Right lung (tissue), 2 donors: ENCODE measurements at regions not wholly inside any gene's neighbourhood (a gene's known extent, or its start where the extent isn't known, plus 50 kb on each side); places are given as distances from the start of the nearest gene placed in this dataset.
"Not testable (repeated sequence)": the region's sequence is repeated elsewhere in the genome, so short reads cannot be mapped to it uniquely, and the experiment has no call there.

Experiments
- DNase-seq, 2 donors: peaks; one replicate each; pipeline ENCODE4 v3.0.0-alpha.2; 2013

GRCh38 chr3:102036472-102036871, 187.2 kb downstream of the NFKBIZ start:
- DNase-seq, result no peak

GRCh38 chr3:102037209-102037608, 187.9 kb downstream of the NFKBIZ start:
- DNase-seq, result peak in 1 of 2 donors; percentile 4

- DNase-seq, result no peak
Measured at GRCh38 chr3:102037791-102038190, 188.5 kb downstream of the NFKBIZ start.

- DNase-seq, result no peak
Measured at GRCh38 chr3:102038477-102039142, 189.3 kb downstream of the NFKBIZ start.

GRCh38 chr3:102040144-102040543, 190.8 kb downstream of the NFKBIZ start:
- DNase-seq, result not testable (repeated sequence)

- no peak for DNase-seq
Measured at GRCh38 chr3:102053375-102053989, 204.2 kb downstream of the NFKBIZ start.

GRCh38 chr3:102054543-102055080, 205.3 kb downstream of the NFKBIZ start:
- DNase-seq, result no peak

GRCh38 chr3:102057781-102058421, 208.6 kb downstream of the NFKBIZ start:
- DNase-seq, result no peak

- DNase-seq, result no peak
Measured at GRCh38 chr3:102059145-102059943, 210.0 kb downstream of the NFKBIZ start.

- DNase-seq, result no peak
Measured at GRCh38 chr3:102060814-102061213, 211.5 kb downstream of the NFKBIZ start.

GRCh38 chr3:102063572-102063971, 214.3 kb downstream of the NFKBIZ start:
- DNase-seq, result no peak

- DNase-seq, result no peak
Measured at GRCh38 chr3:102066470-102066869, 217.2 kb downstream of the NFKBIZ start.

GRCh38 chr3:102068327-102068726, 219.0 kb downstream of the NFKBIZ start:
- no peak for DNase-seq

- DNase-seq, result no peak
Measured at GRCh38 chr3:102068736-102069135, 219.4 kb downstream of the NFKBIZ start.

GRCh38 chr3:102069211-102069662, 219.9 kb downstream of the NFKBIZ start:
- DNase-seq, result no peak

GRCh38 chr3:102074946-102075345, 225.6 kb downstream of the NFKBIZ start:
- no peak for DNase-seq

GRCh38 chr3:102078401-102078800, 229.1 kb downstream of the NFKBIZ start:
- DNase-seq, result no peak

- DNase-seq, result no peak
Measured at GRCh38 chr3:102078854-102079808, 229.8 kb downstream of the NFKBIZ start.

GRCh38 chr3:102079809-102080197, 230.5 kb downstream of the NFKBIZ start:
- DNase-seq, result no peak

GRCh38 chr3:102081572-102082289, 232.4 kb downstream of the NFKBIZ start:
- no peak for DNase-seq
